ENCODE measurements at regions not wholly inside any gene's neighbourhood (a gene's known extent, or its start where the extent isn't known, plus 50 kb on each side); places are given as distances from the start of the nearest gene placed in this dataset.

DNA sequence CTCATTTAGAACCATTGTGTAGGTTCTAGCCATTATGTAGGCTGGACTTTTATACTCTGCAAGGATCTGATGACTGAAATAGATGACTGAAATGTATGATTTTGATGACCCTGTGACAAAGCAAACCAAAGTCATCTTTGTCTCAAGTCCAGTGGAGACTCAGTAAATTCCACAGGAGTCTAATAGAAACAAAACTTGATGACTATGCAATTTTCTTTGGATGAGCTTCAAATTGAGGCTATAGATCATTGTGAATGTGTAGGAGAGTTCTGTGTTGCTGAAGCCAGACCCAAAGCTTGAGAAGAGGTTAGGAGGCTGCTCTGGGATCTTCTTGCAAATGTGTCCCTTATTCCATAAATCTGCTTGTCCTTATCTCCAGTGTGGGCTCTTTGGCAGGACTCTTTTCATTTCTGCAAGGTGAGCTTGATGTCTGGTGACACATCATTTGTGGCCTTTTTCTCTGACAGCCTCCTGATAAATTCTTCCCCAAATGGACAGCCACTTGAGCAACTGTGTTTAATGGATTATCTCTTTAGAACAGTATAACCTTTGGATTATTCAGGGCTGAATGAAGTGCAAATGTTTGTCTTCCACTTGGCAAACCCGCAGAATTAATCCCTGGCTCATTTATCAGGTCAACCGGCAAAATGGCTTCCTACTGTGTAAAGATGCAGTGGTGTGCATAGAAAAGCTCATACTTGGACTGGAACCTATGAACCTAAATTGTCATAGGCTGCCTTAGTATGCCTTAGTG is 235.1 kb upstream of the ANKH start:
- no peak for TF ChIP-seq CTCF (IDR thresholded peaks at IDR 0.05)
- no peak for TF ChIP-seq POLR2A (IDR thresholded peaks at IDR 0.05)

Measured in uterus (tissue), 2 donors.